Peyer's patch (tissue), 4 donors: ENCODE measurements at regions not wholly inside any gene's neighbourhood (a gene's known extent, or its start where the extent isn't known, plus 50 kb on each side); places are given as distances from the start of the nearest gene placed in this dataset.
"Not testable (repeated sequence)": the region's sequence is repeated elsewhere in the genome, so short reads cannot be mapped to it uniquely, and the experiment has no call there.

Experiments
- DNase-seq, 3 donors: peaks; one replicate each; pipeline ENCODE4 v3.0.0-alpha.2; 2017 to 2019
- H3K27ac ChIP-seq, 4 donors: fragments of 200-600 bp; sonication (generic); one replicate each; pipeline ENCODE4 v1.5.1; 2016 to 2019
- H3K27me3 ChIP-seq, 2 donors: fragments of 200-600 bp; sonication (generic); one replicate each; pipeline ENCODE4 v1.5.1; 2019
- H3K36me3 ChIP-seq, 3 donors: fragments of 200-600 bp; sonication (generic); one replicate each; pipeline ENCODE4 v1.5.1; 2016 to 2019
- H3K4me1 ChIP-seq, 4 donors: fragments of 200-600 bp; sonication (generic); one replicate each; pipeline ENCODE4 v1.5.1; 2016 to 2019
- H3K4me3 ChIP-seq, 4 donors: fragments of 200-600 bp; sonication (generic); 1 replicate in 3 of 4; 2 replicates in 1 of 4; pipeline ENCODE4 v1.5.1; 2016 to 2019; ENCODE audit warnings: mild to moderate bottlenecking in 1 of 4
- H3K9me3 ChIP-seq, 4 donors: fragments of 200-600 bp; sonication (generic); one replicate each; pipeline ENCODE4 v1.5.1; 2016 to 2019; ENCODE audit warnings: mild to moderate bottlenecking in 1 of 4
- POLR2A ChIP-seq, 2 donors: fragments of 450-650 bp; IDR thresholded peaks; one replicate each; pipeline ENCODE4 v1.5.1; 2017; ENCODE audit warnings: antibody characterized with exemption in 2 of 2, mild to moderate bottlenecking in 2 of 2, moderate library complexity in 2 of 2
- TF ChIP-seq, protein P1 (sequence below), 6 experiments: fragments of 450-650 bp in 4 of 6; fragments of 200-600 bp in 2 of 6; sonication (generic) in 1 of 6; IDR thresholded peaks; one replicate each; pipeline ENCODE4 v1.5.1; 2017 to 2019; ENCODE audit warnings: antibody characterized with exemption in 6 of 6, mild to moderate bottlenecking in 3 of 6, moderate library complexity in 1 of 6

DNA sequence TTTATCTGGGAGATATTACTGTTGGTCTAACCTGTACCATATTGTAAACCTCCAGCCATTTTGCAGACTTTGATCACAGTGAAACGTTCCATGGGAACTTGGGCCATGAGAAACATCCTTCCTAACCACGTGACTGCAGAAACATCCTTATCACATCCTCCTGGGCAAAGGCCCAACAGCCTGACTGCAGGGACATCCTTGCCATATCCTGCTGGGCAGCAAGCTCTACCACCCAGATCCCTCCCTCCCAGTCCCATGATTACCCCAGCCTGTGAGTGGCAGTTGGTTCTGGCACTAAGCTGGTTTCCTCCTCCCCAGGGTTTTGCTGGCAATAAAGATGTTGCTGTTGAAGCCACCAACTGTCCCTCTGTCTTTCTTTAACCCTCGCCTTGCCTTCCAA lies 201.2 kb downstream of the POTEC start:
- H3K9me3 ChIP-seq, H3K36me3 ChIP-seq, H3K27ac ChIP-seq, H3K27me3 ChIP-seq, H3K4me3 ChIP-seq, DNase-seq, H3K4me1 ChIP-seq: not testable (repeated sequence)

GRCh38 chr18:14336017-14336416 lies 203.8 kb upstream of the ZNF519 start:
- H3K9me3 ChIP-seq, H3K27me3 ChIP-seq, H3K4me1 ChIP-seq, H3K4me3 ChIP-seq, H3K27ac ChIP-seq, H3K36me3 ChIP-seq, DNase-seq: not testable (repeated sequence)

DNA sequence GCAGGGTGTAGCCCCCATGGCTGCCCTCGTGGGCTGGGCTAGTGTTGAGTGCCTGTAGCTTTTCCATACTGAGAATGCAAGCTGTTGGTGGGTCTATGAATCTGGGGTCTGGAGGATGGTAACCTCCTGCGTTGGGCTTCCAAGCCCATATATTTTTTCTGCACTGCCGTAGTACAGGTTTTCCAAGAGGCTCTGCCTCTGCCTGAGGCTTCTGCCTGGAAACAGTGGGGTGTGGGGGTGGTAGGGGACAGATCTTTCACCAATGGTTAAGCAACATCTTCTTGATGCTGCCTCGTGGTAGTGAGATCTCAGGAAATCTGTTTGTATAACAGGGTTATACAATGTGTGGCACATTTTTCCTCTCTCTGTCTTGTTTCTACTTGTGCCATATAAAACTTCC lies 189.0 kb upstream of the ZNF519 start:
- DNase-seq, H3K4me1 ChIP-seq, H3K36me3 ChIP-seq, H3K9me3 ChIP-seq, H3K27ac ChIP-seq, H3K4me3 ChIP-seq, H3K27me3 ChIP-seq: not testable (repeated sequence)

GRCh38 chr18:14301255-14301654 lies 169.0 kb upstream of the ZNF519 start:
- not testable (repeated sequence) for DNase-seq, H3K4me1 ChIP-seq, H3K27me3 ChIP-seq

DNA sequence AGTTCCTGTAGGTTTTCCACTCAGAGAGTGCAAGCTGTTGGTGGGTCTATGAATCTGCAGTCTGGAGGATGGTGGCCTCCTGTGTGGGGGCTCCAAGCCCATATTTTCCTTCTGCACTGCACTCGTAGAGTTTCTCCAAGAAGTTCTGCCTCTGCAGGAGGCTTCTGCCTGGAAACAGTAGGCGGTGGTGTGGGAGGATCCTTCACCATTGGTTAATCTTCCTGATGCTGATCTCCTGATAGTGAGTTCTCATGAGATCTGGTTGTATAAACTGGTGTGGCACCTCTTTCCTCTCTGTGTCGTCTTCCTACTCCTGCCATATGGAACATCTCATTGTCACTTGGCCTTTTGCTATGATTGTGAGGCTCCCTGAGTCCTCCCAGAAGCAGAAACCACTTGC lies 162.8 kb upstream of the ZNF519 start:
- not testable (repeated sequence) for H3K36me3 ChIP-seq, H3K27ac ChIP-seq, H3K9me3 ChIP-seq, H3K27me3 ChIP-seq, DNase-seq, H3K4me1 ChIP-seq, H3K4me3 ChIP-seq

More at GRCh38 chr18:14301255-14301654, 169.0 kb upstream of the ZNF519 start:
- H3K27ac ChIP-seq, H3K36me3 ChIP-seq, H3K9me3 ChIP-seq, H3K4me3 ChIP-seq: not testable (repeated sequence)

GRCh38 chr18:14285053-14285452 lies 152.8 kb upstream of the ZNF519 start:
- no peak for TF ChIP-seq POLR2A (IDR thresholded peaks at IDR 0.05)
- TF ChIP-seq, protein P1, sequence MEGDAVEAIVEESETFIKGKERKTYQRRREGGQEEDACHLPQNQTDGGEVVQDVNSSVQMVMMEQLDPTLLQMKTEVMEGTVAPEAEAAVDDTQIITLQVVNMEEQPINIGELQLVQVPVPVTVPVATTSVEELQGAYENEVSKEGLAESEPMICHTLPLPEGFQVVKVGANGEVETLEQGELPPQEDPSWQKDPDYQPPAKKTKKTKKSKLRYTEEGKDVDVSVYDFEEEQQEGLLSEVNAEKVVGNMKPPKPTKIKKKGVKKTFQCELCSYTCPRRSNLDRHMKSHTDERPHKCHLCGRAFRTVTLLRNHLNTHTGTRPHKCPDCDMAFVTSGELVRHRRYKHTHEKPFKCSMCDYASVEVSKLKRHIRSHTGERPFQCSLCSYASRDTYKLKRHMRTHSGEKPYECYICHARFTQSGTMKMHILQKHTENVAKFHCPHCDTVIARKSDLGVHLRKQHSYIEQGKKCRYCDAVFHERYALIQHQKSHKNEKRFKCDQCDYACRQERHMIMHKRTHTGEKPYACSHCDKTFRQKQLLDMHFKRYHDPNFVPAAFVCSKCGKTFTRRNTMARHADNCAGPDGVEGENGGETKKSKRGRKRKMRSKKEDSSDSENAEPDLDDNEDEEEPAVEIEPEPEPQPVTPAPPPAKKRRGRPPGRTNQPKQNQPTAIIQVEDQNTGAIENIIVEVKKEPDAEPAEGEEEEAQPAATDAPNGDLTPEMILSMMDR (IDR thresholded peaks at IDR 0.05), result no peak
- H3K4me3 ChIP-seq, result no peak overlapping the region
- no peaks in the 10 kb centered on the region for H3K9me3 ChIP-seq
- no peaks in the 10 kb centered on the region for H3K27me3 ChIP-seq
- DNase-seq, result no peak
- H3K27ac ChIP-seq, result no peak overlapping the region
- H3K36me3 ChIP-seq, result no peaks in the 10 kb centered on the region
- no peaks in the 10 kb centered on the region for H3K4me1 ChIP-seq

DNA sequence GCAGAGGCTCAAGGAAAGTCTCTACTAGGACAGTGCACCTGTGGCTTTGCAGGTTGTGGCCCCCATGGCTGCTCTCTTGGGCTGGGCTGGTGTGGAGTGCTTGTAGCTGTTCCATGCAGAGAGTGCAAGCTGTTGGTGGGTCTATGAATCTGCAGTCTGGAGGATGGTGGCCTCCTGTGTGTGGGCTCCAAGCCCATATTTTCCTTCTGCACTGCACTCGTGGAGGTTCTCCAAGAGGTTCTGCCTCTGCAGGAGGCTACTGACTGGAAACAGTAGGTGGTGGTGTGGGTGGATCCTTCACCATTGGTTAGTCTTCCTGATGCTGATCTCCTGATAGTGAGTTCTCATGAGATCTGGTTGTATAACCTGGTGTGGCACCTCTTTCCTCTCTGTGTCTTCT lies 143.2 kb upstream of the ZNF519 start:
- not testable (repeated sequence) for H3K36me3 ChIP-seq, H3K27ac ChIP-seq

DNA sequence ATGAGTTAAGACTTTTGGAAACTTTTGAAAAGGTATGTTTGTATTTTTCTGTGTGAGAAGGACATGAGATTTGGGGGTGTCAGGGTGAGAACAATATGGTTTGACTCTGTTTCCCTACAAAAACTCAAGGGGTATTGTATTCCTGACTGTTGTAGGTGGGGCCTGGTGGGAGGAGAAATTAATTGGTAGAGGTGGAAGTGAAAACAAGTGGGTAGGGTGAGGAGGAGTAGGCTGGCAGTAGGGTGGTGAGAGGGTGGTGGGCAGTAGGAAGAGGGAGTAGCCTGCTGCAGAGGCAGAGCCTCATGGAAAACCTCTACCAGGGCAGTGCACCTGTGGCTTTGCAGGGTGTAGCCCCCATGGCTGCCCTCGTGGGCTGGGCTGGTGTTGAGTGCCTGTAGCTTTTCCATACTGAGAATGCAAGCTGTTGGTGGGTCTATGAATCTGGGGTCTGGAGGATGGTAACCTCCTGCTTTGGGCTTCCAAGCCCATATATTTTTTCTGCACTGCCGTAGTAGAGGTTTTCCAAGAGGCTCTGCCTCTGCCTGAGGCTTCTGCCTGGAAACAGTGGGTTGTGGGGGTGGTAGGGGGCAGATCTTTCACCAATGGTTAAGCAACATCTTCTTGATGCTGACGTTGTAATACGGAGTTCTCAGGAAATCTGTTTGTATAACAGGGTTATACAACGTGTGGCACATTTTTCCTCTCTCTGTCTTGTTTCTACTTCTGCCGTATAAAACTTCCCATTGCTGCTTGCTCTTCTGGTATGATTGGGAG lies 133.6 kb upstream of the ZNF519 start:
- H3K27me3 ChIP-seq, H3K9me3 ChIP-seq, H3K4me1 ChIP-seq, H3K4me3 ChIP-seq, DNase-seq, H3K27ac ChIP-seq, H3K36me3 ChIP-seq: not testable (repeated sequence)

More for the DNA sequence above, 143.2 kb upstream of the ZNF519 start:
- not testable (repeated sequence) for H3K4me1 ChIP-seq, DNase-seq, H3K4me3 ChIP-seq, H3K9me3 ChIP-seq, H3K27me3 ChIP-seq

GRCh38 chr18:14262786-14263185 lies 130.6 kb upstream of the ZNF519 start:
- not testable (repeated sequence) for H3K27ac ChIP-seq, H3K27me3 ChIP-seq, DNase-seq, H3K4me1 ChIP-seq, H3K4me3 ChIP-seq, H3K36me3 ChIP-seq, H3K9me3 ChIP-seq

DNA sequence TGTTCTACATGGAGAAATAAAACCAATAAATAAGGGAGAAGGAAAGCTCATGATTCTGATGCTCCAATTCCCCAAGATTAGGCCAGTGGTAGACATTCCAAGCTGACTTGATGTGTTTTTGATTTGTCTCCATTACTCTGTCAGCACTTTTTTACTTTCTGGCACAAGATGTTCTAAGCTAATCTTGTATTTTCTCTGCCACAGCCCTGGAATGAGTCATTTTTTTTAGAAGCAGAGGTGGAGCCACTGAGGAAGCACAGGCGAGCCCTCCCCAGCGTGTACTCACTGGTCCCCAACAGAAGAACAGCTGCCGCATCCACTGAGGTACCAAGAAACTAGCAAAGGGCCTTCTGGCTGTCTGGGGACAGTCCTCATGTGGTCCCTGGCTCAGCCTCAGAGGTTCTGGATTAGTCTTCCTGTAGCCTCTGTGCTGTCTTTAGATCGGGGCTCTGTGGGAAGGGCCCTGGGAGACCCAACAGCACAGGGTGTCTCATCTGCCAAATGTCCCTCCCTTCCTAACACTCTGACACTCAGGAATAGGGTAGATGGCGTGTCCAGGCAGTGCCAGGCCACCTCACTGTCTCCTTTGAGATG lies 117.9 kb upstream of the ZNF519 start:
- H3K36me3 ChIP-seq, H3K27me3 ChIP-seq, H3K4me3 ChIP-seq, H3K27ac ChIP-seq, H3K9me3 ChIP-seq, H3K4me1 ChIP-seq, DNase-seq: not testable (repeated sequence)

DNA sequence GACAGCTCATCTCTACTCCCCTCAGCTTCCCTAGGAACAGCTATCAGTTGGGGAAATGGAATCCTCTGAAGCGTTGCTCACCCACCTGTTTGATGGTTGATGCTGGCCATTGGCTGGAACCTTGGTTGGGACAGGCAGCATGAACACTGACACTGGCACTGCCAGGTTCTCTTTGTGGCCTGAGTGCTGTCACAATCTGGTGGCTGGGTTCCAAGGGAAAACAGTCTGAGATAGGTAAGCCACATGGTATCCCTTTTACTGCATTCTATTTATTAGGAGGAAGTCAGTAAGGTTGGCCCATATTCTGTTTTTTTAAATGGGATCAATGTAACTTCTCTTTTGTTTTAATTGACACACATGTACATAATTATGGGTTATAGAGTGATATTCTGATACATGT lies 107.0 kb upstream of the ZNF519 start:
- H3K27me3 ChIP-seq, H3K27ac ChIP-seq, H3K4me3 ChIP-seq, H3K36me3 ChIP-seq, H3K4me1 ChIP-seq, DNase-seq, H3K9me3 ChIP-seq: not testable (repeated sequence)

DNA sequence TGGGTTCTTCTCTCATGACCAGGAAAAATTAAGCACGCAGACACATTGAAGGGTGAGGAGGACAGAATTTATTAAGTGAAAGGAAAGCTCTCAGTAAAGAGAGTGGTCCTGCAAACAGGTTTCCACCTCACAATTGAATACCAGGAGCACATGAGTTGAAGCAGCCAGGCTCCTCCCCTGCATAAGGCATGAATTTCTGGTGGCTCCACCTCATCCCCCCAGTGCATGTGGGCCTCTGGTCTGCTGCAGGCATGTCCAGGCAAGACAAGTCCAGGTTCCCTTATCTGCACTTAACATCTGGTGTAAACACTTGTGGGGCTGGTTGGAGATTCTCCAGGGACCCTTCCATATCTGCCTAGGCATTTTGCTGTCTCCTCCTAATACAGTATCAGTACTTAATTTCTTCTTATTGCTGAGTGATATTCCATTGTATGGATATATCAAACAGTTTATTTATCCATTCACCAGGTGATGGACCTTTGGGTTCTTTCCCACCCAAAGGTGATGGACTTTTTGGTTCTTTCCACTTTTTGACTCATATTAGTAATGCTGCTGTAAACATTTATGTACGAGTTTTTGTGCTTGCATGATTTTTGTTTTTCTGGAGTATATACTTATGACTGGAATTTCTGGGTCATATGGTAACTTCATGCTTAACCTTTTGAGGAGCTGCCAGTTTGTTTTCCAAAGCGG lies 104.3 kb upstream of the ZNF519 start:
- H3K4me3 ChIP-seq, DNase-seq, H3K27ac ChIP-seq, H3K4me1 ChIP-seq, H3K36me3 ChIP-seq, H3K9me3 ChIP-seq, H3K27me3 ChIP-seq: not testable (repeated sequence)

DNA sequence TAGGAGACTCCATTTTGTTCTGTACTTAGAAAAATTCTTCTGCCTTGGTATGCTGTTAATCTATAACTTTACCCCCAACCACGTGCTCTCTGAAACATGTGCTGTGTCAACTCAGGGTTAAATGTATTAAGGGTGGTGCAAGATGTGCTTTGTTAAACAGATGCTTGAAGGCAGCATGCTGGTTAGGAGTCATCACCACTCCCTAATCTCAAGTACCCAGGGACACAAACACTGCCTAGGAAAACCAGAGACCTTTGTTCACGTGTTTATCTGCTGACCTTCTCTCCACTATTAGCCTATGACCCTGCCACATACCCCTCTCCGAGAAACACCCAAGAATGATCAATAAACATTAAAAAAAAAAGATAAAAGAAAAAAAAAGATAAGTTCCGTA lies 93.0 kb upstream of the ZNF519 start:
- H3K27me3 ChIP-seq, H3K27ac ChIP-seq, H3K4me1 ChIP-seq, DNase-seq, H3K36me3 ChIP-seq, H3K9me3 ChIP-seq, H3K4me3 ChIP-seq: not testable (repeated sequence)
